ENCODE measurements at regions not wholly inside any gene's neighbourhood (a gene's known extent, or its start where the extent isn't known, plus 50 kb on each side); places are given as distances from the start of the nearest gene placed in this dataset.

DNA sequence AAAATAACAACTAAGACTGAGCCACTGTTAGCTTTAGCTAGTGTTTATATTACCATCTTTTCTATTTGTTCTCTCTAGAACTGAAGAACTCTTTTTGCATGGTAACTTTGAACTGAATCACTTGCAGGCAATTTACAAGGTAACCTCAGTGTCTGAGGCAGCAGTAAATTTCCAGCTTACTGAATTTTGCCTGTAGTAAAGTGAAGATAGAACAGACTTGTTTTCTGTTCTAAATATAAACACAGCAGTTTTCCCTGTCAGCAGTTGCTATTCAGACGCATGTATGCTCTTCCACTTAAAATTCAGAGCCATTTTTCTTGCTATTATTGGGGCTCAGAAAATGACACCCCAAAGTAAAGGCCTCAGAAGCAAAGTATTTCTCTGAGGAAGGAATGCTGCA is 974.0 kb upstream of the GJE1 start:
- DNase-seq (ENCODE audit: low read depth), result no peak

DNA sequence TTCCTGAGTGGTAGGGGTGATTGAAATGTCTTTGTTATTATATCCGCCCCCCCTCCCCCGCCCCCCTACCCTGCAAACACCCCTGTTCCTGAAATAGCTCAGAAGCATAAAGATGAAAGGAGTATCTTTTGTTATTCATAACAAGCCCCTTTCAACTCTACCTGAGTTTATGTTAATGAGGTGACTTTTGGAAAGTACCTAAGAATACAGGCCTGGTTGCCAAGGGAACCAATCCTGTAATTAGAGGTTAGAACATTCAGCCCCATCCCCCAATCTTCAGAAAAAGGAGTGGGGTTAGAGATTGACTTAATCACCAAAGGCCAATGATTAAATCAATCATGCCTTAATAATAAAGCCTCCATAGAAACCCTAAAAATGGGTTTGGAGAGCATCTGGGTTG is 979.2 kb upstream of the GJE1 start:
- no peak for DNase-seq (ENCODE audit: low read depth)

DNA sequence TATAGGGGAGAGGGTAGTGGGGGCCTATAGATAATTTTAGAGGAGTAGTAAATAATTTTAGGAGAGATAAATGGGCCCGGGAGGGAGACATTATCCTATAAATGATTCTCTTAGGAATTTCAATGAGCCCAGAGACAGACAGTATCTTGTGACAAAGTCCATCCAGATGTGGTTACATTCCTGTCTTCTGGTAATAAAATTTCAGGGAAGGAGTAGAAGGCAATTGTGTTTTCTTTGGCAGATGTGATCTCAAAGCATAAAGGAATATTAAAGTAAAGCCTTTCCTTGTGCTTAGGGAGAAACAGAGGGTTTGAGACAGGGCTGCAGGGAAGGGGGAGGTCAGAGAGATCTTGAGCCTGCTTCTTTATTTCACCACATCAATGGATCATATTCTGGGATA is 979.8 kb upstream of the GJE1 start:
- DNase-seq (ENCODE audit: low read depth), result no peak

DNA sequence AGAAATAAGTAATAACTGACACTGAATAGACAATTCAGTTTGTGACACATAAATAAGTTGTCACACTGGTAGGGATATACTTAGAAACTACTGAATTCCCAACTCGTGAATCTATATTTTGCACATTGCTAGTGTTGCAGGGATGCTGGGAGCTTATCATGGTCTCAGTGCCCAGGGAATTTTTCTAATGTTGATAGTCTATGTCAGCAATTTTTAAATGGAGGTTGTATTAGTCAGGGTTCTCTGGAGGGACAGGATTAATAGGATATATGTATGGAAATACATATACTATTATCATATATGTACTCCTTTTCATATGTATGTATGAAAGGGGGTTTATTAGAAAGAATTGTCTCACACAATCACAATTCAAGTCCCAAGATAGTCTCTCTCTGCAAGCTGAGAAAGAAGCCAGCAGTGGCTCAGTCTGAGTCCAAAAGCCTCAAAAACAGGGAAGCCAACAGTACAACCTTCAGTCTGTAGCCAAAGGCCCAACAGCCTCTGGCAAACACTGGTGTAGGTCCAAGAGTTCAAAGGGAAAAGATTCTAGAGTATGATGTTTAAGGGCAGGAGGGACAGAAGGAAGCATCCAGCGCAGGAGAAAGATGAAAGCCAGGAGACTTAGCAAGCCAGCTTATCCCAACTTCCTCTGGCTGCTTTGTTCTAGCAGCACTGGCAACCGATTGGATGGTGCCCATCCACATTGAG is 980.9 kb upstream of the GJE1 start:
- no peak for DNase-seq (ENCODE audit: low read depth)

DNA sequence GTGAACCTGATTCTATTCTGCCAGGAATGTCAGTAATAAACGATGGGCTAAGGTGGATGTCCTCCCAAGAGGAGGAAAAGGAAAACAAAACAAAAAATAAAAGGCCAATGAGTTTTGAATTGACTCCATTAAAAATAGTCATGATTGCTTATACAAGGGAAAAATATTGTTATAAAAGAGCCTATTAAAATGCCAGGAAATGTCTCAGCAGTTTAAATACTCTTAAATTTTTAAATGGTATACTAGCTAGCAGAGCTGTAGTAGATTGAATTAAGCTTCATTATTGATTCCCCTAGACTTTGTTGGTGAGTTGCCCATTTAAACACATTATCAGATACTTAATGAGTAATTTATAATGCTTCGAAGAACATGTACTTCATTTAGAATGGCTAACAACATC is 990.9 kb upstream of the GJE1 start:
- DNase-seq (ENCODE audit: low read depth), result no peak

DNA sequence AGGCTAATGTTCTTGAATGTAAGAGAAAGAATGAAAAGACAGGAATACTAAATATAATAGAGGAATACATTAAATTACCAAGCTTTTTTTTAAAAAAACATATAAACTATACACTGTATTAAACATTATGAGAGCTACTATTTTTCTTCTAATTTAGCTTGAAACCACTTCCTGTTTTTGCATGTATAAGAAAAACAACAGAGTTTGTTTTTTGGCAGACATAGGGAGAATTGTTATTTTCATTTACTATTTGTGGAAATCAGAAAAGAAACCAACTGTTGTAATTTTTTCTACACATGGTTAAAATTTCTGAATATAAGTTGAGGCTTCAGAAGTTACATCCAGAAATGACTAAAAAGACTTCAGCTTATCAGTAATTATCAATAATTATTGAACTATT is 991.8 kb upstream of the GJE1 start:
- no peak for DNase-seq (ENCODE audit: low read depth)

DNA sequence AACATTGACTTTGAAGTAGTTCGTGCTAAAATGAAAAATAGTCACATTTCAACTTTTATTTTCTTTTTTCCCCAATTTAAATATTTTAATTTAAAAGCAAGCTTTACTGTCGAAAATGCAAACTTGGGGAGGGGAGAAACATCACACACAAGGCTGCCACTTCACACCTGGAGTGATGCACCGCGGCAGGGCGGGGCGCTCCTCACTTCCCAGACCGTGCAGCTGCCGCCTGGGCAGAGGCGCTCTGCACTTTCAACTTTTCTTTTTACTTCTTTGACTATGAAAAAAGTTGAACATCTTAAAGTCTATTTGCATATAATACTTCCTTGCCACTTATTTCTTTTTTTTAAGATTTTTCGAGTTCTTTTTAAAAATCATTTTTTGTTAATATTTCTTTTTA is 993.3 kb upstream of the GJE1 start:
- no peak for DNase-seq (ENCODE audit: low read depth)

DNA sequence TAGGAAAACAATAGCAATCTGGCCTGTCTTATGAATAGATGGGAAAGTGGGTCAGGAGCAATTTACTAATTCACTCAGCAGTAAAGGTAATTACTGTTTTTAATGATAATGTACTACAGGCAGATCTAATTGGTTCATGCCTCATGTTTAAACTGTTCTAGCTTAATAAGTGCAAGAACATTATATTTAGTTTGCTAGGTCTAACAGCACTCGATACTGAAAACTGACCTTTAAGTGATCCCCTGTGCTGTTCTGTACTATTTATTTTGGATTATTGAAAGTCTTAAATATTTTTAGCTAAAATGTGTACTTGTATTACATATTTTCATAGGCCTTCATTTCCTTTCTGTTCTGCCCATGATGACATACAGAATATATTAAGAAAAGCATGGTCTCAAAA is 998.0 kb upstream of the GJE1 start:
- DNase-seq (ENCODE audit: low read depth), result no peak

DNA sequence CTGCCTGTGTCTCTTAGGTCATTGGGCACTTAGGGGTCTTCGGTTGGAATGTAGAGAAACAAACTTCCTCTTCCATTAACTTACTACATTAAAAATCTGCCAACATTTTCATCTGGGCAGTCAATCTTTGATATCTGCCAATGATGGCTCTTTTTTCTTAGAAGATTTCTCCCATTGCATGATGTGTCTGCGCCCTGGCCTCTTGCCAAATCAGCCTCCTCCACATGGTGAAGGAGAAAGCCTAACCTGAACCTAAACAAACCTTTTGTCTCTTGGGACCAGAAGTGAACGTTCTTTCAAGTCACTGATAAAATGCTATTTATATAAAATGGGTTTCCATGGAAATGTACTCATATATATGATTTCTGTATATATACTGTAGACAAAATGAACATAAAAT is 998.9 kb upstream of the GJE1 start:
- no peak for DNase-seq (ENCODE audit: low read depth)

DNA sequence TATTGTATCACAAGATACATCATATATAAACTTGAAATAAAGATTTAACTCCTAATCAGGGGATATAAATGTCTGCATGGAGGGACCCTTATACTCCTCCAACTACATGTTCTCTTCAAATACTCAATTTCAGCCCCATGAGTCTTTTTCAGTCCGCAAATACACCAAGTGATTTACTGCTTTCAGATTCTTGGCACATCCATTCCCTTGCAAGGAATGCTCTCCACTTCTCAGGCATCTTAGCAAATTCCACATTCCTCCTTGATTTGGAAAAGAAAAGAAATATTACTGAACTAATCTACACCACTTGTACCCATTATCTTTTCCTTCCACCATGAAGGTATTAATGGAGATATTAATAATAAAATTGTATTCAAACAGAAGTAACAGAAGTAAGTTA is 999.4 kb upstream of the GJE1 start:
- DNase-seq (ENCODE audit: low read depth), result no peak

DNA sequence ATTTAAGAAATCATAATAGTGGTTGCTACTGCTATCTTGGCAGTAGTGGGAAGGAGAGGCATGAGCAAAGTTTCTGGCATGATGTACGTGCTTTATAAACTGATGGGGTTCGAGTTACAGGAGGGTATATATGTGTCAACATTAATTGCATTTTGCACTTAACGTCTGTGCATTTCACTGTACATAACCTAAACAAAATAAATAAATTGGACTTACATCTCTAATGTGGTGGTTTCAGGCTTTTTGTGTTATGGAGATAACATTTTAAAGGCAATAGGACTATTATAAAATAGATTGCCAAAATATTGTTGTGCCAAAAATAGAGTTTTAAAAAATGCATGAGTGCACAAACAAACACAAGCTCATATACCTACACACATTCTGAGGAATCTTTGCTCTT is 1001.1 kb upstream of the GJE1 start:
- DNase-seq (ENCODE audit: low read depth), result no peak

DNA sequence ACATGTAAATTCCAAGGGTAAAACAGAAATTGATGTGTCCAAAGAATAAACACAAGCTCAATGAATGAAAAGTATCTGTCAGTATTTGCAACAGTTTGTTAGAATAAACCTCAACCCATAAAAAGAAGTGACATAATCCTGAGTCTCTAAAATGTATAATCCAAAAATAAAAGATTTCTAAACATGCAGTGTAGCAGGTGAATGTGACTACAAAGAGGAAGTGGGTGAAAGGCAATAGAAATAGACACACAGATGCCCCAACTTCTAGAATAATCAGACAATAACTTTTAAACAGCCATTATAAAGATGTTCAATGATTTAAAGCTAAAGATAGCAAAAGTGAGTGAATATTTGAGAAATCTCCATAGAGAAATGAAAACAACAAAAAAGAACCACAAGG is 1009.2 kb upstream of the GJE1 start:
- no peak for DNase-seq (ENCODE audit: low read depth)

DNA sequence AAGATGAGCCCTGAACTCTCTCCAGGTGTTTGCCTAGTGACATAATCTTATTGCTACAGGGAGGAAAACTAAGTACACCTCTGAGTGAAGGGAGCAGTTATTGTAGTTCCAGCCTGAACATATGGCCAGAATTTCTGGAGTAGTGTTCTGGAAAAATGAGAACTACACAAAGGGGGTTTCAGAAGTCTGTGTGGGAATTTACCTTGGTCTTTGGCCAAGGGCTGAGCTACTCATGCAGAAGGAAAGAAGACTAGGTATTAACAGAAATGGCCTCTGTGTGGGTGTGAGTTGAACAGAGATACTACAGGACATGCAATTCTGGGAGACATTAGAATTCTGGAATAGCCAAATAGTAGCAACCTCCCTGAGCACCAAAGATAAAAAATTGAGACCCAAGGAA is 1009.7 kb upstream of the GJE1 start:
- no peak for DNase-seq (ENCODE audit: low read depth)

DNA sequence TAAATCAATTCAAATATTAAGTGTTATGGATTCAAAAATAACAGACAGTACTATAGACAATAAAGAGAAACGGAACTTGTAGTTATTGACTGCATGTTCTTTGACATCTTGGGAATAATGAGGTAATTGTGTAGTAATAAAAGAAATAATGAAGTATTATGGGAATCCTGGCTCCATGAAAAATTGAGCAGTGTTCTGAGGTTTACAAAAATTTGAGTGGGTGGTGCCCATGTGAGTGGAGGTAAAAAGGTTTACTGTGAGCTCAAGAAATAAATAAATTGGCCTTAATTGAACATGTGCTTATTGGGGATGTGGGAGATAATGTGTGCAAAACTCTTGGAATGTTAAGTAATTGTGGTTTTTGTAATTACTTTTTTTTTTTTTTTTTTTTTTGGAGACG is 1013.7 kb upstream of the GJE1 start:
- no peak for DNase-seq (ENCODE audit: low read depth)

DNA sequence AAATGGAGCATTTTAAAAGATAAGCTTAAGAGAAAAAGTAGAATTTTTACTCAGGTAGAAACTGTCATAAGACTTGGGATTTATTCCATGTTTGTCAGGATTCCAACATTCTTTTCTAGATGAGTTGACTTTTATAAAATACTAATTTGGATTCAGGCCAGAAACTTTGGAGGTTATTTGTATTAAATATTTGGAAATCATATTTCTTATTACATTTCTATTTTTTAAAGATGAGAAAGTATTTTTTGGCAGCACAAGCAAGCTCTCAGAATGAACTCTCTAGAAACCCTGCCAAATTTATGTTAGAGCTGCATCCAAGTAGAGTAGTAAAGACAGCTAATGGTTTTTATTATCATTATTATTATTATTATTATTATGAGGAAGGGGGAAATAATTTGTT is 1014.9 kb upstream of the GJE1 start:
- no peak for DNase-seq (ENCODE audit: low read depth)

DNA sequence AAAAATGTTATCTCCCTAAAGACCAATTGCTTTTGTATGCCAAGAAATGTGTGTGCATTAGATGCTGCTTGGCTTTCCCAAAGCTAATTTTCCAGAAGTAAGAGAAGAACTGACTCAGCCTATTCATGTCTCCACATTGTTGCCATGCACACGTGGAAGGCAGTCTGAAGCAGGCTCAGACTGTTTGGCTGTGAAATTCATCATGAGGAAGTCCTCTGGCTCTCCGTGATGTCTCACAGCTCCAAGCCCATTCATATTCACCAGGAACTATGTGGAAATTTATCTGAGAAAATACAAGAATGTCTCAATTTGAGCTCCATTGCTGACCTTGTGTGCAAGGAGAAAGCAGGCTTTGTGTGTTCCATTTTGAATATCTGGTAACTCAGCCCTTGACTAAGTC is 1022.2 kb upstream of the GJE1 start:
- no peak for DNase-seq (ENCODE audit: low read depth)

DNA sequence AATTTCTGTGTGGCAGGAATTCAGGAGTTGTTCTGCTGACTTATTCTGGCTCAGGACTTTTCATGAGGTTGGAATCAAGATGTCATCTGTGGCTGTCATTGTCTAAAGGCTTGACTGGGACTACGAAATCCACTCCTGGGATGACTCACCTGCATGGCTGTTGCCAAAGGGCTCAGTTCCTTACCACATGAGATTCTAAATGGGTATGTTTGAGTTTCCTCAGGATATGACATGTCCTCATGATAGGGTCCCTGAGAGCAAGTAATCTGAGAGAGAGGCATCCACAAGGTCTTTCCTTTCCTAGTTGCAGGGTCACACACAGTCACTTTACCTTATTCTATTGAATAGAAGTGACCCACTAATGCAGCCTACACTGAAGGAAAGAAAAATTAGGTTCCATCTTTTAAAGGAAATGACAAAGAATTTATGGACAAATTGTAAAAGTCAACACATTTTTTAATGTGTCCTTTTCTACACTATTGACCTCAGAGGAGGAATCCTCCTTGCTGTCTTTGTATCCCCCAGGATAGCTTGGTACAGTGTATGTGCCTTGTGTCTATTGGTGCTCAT is 1025.0 kb upstream of the GJE1 start:
- no peak for DNase-seq (ENCODE audit: low read depth)

DNA sequence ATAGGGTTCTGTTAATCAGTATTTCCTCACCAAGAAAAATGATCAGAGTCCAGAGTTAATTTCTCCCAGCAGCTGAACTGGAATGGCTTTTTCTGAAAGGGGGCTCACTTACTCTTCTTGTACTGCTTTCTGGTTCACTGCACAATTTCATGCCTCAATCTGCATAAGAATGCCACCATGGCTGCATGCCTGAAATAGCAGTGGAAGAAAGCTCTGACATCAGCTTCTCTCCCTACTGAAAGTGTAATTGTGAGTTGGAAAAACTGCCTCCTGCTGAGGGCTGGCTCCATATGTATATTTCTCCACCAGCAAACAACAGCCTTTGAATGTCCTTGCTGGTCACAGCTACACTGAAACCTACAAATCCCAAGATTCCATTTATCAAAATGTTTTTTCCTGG is 1027.2 kb upstream of the GJE1 start:
- no peak for DNase-seq (ENCODE audit: low read depth)

DNA sequence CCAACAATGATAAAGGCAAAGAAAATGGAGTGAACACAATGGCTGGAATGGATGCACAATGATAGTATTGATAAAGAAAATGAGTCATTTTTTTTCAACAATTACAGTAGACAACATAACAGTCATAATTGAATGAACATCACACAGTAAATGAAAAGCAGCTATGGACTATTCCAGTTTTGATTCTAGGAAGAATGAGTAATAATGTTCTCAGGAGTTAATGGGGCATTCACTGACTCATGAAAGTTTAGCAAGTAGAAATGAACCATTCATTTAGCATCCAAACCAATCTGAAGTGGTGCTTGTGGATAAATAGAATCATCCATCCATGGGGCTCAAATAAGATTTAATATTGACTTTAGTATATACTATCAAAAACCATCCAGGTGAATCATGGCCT is 1029.5 kb upstream of the GJE1 start:
- DNase-seq (ENCODE audit: low read depth), result no peak

DNA sequence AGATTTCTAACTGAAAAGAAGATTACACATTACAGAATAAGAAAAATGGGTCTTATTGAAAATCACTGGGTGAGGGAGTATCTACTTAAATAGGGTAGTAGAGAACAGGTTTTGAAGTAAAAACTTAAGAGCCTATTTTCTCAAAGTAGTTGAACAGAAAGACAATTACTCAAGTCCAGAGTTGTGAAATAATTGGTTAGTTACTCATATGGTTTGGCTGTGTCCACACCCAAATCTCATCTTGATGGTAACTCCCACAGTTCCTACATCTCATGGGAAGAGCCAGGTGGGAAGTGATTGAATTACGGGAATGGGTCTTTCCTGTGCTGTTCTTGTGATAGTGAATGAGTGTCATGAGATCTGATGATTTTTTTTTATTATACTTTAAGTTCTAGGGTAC is 1035.3 kb upstream of the GJE1 start:
- DNase-seq (ENCODE audit: low read depth), result no peak

DNA sequence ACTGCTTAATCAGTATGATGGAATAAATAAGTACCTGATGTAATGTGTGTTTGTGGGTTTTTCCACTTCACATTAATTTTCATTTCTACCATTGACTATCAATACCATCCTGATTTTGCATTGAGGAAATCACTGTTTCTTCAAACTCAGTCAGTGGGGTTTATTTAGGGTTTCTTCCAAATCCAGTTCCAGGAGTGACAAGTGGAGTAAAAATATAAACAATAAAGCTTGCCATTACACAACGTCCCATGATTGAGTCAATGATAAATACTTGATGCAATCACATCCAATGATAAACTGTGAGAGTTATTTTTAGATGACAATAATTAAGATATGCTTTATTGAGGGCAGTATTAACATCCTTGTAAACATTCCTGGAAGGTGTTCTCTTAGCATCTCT is 1037.4 kb upstream of the GJE1 start:
- no peak for DNase-seq (ENCODE audit: low read depth)

DNA sequence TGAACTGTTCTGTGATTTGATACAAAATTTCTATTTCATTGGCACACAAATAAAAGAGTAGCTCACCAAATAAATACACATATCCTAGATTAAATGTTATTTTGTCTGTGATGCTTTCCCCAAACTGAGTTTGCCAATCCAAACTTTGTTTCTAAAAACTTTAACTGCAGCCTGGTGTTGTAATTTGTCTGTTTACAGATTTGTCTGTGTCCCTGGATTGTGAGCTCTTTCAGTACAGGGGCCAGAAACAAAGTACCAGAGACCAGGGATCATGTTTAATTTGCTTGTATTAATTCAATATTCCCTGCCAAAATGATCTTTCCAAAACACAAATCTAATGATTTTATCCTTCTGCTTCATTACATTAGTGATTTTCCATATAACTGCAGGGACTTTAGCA is 1044.6 kb upstream of the GJE1 start:
- no peak for DNase-seq (ENCODE audit: low read depth)

DNA sequence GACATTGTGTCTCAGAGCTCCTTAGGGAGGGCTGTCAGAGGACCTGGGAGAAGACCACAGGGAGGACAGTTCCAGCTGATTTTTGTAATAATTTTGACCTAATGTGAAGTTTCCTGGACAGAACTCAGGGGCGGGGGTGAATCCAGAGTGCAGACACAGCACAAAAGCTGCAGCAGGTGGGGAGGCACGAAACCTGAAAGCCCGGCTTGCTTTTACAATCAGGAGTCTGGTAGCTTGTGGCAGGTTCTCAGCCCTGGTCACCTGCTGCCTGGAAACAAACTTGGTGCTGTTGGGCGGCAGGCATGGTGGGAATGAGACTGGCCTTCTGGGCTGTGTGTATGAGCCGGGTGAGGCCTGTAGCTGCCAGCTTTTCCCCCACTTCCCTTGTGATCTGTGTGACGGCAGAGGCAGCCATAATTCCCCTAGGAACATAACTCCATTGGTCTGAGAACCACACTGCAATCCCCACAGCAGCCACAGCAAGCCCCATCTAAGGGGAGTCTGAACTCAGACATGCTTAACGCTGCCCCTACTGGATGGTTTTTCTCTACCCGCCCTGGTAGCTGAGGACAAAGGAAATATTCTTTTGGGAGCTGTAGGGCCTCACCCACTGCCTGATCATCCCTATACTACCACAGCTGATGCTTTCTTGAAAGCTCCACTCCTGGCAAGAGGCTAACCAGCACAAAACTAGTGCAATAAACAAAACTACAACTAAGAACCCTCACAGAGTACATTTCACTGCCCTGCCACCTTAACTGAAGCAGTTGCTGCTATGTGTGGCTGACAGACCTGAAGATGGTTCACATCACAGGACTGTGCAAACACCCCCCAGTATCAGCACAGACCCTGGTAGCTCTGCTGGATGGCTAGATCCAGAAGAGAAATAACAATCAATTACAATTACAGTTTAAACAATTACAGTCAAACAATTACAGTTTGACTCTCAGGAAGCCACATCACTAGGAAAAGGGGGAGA is 1055.1 kb upstream of the GJE1 start:
- no peak for DNase-seq (ENCODE audit: low read depth)
